LNCaP clone FGC (cell line): ENCODE measurements at regions not wholly inside any gene's neighbourhood (a gene's known extent, or its start where the extent isn't known, plus 50 kb on each side); places are given as distances from the start of the nearest gene placed in this dataset.

Experiments
- DNase-seq: peaks from one replicate; pipeline ENCODE4 v3.0.0-alpha.2; 2011; ENCODE audit warnings: low read depth
- H3K4me3 ChIP-seq: 2 replicates; pipeline ENCODE4 v1.5.1; 2011; ENCODE audit warnings: mild to moderate bottlenecking, low read depth, low read length, control low read depth
- TF ChIP-seq, protein P1 (sequence below): IDR thresholded peaks from 2 replicates; pipeline ENCODE4 v1.5.1; 2012; ENCODE audit warnings: mild to moderate bottlenecking; ENCODE audit not compliant: control insufficient read depth, insufficient read depth; ENCODE audit errors: extremely low read depth

DNA sequence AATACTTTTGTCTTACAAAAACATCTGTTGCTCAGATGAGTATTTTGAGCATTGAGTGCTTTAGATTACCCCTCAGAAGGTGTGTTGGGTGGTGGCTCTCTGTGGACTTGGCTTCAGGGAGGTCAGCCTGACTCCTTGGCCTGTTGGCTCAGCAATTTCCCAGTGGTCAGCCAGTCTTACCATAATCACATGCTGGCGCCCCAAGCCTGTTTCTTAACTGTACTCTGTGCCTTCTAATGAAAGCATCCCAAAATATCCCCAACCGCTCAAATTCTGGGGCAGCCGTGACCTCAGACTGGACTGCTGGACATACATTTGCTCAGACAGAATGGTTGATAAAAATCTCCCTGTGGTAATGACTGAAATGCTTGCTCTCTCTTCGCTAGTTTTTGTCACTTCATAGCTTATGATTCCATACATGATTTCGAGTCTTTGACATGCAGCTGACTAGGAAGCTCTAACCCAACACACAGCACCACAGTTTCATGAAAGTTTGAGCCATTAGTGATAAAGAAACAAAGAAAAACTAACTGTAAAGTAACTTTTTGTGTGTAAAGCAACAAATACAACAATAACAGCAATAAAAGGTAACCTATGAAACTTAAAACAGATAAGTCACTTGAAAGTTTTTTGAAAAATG is 562.2 kb upstream of the MEF2C start:
- H3K4me3 ChIP-seq: no peak overlapping the region
- TF ChIP-seq, protein P1, sequence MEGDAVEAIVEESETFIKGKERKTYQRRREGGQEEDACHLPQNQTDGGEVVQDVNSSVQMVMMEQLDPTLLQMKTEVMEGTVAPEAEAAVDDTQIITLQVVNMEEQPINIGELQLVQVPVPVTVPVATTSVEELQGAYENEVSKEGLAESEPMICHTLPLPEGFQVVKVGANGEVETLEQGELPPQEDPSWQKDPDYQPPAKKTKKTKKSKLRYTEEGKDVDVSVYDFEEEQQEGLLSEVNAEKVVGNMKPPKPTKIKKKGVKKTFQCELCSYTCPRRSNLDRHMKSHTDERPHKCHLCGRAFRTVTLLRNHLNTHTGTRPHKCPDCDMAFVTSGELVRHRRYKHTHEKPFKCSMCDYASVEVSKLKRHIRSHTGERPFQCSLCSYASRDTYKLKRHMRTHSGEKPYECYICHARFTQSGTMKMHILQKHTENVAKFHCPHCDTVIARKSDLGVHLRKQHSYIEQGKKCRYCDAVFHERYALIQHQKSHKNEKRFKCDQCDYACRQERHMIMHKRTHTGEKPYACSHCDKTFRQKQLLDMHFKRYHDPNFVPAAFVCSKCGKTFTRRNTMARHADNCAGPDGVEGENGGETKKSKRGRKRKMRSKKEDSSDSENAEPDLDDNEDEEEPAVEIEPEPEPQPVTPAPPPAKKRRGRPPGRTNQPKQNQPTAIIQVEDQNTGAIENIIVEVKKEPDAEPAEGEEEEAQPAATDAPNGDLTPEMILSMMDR: no peak

DNA sequence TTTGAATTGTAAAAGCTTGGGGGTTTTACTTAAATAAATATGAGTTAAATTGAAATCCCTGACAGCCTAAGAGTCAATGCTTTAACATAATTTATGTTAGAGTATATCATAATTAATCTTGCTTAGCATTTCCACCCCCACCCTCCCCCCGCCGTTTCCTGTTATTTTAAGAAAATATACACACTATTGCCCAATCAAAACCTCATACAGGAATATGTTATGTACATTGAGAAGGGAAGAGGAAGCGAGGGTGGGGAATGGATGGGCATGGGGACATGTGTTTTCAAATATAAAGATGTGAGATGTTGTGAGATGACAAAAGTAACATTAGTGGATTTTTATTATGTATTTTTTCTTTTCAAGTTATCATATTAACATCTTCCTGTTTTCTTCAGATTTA is 561.1 kb upstream of the MEF2C start:
- H3K4me3 ChIP-seq: no peak overlapping the region
- DNase-seq: no peak
- TF ChIP-seq, protein P1: no peak

More for the DNA sequence above, 562.2 kb upstream of the MEF2C start:
- DNase-seq: no peak

DNA sequence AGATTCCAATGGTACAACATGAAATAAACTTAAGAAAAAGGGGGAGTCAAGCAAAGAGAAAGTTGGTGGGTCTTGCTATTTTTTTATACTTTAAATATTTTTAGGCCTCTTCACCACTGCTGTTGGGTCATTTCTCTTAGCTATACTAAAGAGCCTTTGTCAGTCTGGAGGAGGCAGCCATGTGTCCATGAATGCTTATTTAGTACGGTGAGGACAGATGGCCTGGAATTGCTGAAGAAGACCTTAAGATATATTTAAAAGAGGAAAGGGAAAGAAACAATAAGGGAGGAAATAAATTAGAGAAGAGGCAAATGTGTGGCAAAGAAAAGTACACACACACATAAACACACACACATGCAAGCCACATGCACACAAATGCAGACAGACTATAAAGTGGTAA is 560.5 kb upstream of the MEF2C start:
- TF ChIP-seq, protein P1: no peak
- no peak for DNase-seq
- H3K4me3 ChIP-seq: no peak overlapping the region

DNA sequence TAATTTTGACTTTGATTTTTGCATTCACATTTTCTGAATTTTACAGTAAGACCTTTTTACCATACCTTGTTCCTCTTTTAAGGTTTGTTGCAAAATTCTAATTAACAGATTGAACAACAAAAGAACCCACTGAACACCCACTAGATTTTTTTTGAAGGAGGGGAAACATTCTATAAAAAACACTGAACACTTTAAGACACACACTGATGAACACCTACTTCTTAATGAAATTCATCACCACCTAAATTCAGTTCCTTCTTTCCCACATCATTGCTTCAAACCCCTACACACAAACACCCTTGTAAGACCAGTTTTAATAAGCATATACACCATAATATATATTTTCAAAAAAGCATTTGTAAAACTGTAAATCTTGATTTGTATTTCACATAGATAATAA is 559.0 kb upstream of the MEF2C start:
- DNase-seq: no peak
- no peak overlapping the region for H3K4me3 ChIP-seq
- TF ChIP-seq, protein P1: no peak

DNA sequence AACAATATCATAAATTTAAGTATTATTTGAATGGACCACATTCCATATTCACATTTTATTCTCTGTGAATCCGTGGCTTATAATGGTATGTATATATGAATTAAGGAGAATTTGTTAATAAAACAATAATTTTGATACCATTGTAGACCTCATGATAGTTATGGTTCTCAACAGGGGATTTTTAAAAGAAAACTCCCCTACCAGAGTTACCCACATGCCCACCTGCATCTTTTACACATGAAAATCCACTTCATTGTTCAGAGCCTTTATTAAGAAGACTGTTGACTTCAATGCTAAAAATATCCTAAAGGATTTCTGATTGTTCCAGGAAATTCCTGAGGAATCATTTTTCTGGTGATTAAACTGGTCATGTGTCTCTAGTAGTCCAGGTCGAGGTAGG is 557.7 kb upstream of the MEF2C start:
- TF ChIP-seq, protein P1: no peak
- DNase-seq: no peak

DNA sequence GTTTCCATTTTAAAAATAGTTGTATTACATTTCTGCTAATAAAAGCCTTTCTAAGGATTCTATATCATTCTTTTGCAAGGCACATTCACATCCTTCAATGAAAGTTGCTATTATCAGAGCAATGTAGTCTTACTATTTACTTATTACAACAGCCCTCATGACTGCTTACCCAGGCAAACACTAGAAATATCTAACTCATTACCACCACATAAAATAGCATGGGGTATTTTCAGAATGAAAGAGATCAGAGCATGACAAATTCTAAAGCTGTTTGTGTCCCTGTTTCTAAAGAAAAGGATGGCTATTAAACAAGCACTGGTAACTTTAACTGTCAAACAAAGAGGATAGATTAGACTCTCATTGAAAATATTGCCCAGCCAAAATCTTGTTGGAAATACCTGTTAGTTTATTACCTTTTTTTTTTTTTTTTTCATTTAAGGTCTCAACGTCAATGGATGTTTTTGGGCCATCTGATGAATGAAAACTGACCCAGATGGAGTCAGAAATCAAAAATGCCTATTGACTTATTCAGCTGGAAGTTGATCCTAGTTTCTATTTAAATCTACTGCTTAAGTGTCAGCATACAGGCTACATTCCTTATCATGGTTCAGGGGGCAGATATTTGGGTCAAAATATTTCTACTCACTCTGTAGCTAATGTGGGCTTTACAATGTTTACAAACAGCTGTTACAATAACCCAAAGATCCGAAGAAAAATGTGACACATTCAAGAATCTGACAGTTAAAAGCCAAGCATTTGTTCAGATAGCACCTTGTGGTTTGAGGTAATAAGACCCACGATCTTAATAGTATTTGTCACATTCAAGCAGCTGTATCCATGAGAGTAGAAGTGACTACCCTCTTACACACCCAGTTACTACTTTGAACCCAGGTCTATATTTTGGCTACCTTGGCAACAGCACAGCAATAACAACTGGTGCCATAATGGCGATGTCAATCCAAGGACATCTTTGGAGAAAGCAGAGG is 554.8 kb upstream of the MEF2C start:
- TF ChIP-seq, protein P1: no peak
- H3K4me3 ChIP-seq: no peak overlapping the region
- no peak for DNase-seq

More for the DNA sequence above, 557.7 kb upstream of the MEF2C start:
- H3K4me3 ChIP-seq: no peak overlapping the region
